GM21447 (cell line): ENCODE measurements at regions not wholly inside any gene's neighbourhood (a gene's known extent, or its start where the extent isn't known, plus 50 kb on each side); places are given as distances from the start of the nearest gene placed in this dataset.

Source experiments
- ATAC-seq: cut with Tn5 transposase; IDR thresholded peaks from one replicate; pipeline ENCODE4 v1.9.1; 2021; ENCODE audit not compliant: unreplicated experiment

DNA sequence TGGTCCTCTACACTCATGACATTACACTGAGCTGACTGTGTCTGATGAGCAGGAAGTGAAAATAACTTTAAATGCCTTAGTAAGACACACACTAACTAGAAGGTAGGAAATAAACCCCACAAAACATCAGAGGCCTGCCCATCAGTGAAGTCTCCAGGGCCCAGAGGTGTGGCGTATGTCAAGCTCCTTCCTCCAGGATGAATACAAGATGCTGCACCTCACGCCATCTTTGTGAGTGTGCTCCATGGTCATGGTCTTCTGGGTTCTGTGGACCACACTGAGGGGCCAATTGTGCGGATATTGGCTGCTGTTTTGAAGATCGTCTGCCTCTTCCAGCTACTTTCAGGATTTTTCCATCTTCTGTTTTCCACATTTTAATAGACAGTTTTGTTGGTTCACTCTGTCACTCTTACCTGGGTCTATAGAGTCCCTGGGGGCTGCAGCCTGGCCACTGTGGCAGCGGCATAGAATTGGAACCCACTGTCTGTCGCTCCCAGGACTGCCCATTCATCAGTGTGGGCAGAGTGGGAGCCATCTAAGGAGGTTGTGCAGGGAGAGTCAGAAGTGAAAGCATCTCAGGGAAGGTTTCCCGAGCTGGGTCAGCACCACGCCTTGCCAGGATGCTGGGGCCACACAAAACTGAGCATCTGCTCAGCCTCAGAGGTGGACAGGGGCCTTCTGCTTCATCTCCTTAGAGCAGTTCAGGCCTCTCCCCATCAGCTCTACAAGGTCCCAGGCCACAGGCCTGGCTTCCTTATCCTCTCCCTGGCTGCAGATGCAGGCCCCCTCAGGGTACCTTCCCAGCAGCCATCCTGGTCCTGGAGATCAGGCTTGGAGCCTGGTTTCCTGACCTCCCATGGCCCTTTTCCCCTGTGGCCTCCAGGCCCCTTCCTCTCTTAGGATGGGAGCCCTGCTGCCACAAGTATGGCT is 57.5 kb upstream of the C14orf180 start:
- ATAC-seq = no peak

DNA sequence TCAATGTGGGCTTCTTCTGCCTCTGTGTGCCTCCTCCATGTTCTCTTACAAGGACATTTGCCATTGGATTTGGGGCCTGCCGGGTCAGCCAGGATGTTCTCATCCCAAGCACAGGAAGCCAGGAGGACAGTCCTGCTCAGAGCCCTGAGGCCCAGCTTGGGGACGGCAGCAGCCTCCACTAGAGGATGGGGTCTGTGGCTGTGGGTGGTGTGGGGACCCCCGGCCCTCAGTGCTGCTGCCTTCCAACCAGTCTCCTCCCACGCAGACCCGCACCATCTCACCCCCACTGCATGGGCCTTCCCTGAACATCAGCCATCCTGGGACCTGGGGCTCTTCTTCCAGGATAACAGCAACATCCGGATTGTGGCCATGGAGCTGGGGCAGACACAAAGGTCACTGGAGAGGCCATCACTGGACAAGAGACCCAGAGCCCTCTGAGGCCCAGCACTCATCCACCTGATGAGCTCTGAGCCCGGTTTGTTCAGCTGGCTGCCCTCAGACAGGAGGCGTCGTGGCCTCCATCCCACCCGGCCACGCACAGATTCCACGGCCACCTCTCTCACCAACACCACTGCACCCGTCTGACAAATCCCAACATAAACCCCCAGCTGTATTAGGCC is 56.5 kb upstream of the C14orf180 start:
- no peak for ATAC-seq

DNA sequence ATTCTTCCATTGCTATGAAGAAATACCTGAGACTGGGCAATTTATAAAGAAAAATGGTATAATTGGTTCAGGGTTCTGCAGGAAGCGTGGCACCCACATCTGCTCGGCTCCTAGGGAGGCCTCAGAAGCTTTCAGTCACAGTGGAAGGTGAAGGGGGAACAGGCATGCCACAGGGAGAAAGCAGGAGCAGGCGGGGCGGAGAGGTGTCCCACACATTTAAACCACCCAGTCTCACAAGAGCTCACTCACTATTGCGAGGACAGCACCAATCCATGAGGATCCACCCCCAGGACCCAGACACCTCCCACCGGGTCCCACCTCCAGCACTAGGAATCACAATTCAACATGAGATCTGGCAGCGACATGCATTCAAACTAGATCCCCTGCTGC is 56.0 kb upstream of the C14orf180 start:
- ATAC-seq = no peak

DNA sequence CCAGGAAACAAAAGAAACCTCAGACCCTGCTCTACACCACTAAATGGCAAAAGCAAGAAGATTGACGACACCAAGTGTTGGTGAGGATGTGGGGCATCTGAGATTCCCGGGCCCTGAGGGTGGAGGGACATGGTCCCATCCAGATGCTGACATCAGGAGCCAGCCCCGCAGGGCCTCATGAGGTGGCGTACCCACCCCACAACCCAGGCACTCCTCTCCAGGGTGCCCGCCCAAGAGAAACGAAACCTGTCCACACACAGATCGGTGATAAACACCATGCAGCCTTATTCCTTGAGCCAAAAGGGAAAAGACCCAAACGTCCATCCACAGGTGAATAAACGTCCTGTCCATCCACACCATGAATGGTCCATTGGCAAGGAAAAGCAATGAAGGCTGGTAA is 54.8 kb upstream of the C14orf180 start:
- ATAC-seq = no peak

DNA sequence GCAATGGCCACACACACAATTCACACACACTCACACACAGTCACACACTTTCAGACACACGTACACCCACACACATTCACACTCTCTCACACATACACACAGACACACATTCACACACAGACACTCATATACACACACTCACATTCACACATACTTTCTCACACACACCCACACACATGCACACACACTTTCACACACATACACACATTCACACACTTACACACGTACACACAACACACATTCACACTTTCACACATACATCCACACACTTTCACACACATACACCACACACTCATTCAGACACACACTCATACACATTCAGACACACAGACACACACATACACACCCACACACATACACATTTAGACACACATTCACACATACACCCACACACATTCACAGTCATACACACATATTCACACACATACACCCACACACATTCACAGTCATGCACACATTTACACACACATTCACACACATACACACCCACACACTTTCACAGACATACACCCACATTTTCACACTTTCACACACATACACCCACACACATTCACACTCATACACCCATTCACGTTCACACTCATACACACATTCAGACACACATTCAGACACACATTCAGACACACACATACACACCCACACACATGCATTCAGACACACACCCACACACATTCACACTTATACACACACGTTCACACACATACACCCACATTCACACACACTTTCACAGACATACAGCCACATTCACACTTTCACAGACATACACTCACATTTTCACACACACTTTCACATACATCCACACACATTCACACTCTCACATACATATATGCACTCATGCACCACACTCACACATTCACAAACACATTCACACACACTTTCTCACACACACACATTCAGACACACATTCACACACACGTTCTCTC is 52.6 kb upstream of the C14orf180 start:
- ATAC-seq = no peak

DNA sequence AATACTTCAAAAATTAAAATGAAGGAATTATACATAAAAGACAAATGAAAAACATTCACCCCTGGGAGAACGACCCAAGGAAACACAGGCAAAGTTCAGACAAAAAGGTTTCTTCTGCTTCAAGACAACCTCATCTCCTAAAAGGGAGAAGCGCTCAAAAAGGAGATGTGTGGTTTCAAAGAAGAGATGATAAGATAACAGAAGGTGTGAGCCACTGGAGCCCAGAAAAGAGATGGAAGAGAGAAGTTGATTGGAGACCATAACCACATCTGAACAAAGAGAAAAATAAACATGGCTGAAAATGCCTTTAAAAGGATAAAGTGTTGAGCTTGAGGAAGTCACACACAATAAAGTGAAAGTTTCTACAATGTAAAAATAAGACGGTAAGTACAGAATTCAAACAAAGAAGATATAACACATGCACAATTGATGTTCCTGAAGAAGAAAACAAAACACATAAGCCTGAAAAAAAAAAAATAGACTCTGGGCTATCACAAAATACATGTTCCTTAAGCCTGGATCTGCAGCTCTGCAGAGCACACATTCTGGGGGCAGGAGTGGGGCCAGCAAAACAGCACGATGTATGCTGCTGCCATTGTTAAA is 51.6 kb upstream of the C14orf180 start:
- ATAC-seq = no peak

DNA sequence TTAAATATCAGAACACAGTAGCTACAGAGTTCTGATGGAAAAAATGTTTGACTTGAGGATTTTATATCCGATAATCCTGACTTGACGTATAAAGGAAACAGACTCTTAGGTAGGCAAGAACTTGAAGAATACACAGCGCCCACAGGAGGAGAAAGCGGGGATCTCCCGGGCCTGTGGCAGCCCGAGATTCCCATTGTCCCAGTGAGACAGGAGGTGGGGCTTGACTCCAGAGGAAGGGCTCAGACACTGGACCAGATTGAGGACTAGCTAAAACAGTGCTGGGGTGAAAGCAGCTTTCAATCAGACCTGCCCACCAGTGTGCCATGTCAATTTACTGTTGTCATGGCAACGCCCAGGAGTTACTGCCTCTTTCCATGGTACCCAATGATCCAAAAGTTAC is 51.1 kb upstream of the C14orf180 start:
- ATAC-seq = no peak
